T47D (cell line): ENCODE measurements at regions not wholly inside any gene's neighbourhood (a gene's known extent, or its start where the extent isn't known, plus 50 kb on each side); places are given as distances from the start of the nearest gene placed in this dataset.

ENCODE experiments used
- DNase-seq, 2 experiments: peaks; one replicate each; pipeline versions ENCODE4 v3.0.0 to v3.0.0-alpha.2; 2011 to 2012; ENCODE audit warnings: low read depth in 1 of 2, low spot score in 1 of 2
- JUND ChIP-seq: IDR thresholded peaks from 2 replicates; pipeline ENCODE4 v1.6.1; 2012; ENCODE audit warnings: low read depth
- in situ Hi-C: cut with HindIII; loops from 2 replicates; pipeline ENCODE4 v1.10.0; 2016; ENCODE audit warnings: low sequenced_read_pairs, low pct_unique_long_range_greater_than_20kb

GRCh38 chr2:16459606-16460005, 206.0 kb downstream of the CYRIA start:
- TF ChIP-seq JUND = no peak
- no peak for DNase-seq
- in situ Hi-C loops = no loop called here

DNA sequence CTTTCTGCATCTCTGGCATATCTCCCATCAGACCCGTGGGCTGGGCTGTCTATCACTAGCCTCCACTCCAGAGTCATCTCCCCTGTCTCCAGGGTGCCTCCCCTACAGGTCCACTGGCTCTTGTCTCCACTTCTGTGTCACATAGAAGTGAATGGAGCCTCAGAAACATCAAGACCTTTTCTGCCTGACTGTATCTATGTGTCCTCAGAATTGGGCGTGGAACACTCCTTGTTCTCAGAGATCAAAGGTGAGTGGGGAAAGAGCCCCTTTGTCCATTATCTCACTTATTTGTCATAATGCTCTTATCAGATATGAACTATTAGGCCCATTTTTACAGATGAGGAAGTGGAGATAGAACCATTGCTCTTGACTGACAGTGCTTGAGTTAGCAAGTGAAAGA, 211.0 kb downstream of the CYRIA start:
- no peak for DNase-seq
- no peak for TF ChIP-seq JUND
- in situ Hi-C loops = no loop called here

GRCh38 chr2:16452123-16452522, 213.5 kb downstream of the CYRIA start:
- no peak for TF ChIP-seq JUND
- peak in 1 of 2 experiments; percentile 38 for DNase-seq
- in situ Hi-C loops = no loop called here

DNA sequence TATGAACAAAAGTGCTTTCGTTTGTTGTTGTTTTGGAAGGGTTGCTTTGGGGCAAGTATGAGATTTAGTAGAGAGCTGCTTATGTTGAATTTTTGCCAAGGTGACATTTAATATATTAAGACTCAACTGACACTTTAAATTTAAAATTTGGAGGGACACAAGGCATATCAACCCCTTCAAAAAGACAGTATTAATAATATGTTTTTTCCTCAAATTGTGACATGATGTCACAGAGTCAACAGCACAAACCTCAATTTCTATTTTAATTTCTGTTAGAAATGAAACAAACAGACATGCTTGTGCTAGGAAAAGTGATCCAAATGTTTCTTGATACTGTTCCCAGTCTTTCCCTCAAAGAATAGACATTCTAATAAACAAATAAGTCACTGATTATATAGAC, 218.9 kb downstream of the CYRIA start:
- no peak for DNase-seq
- no peak for TF ChIP-seq JUND
- in situ Hi-C loops = no loop called here

DNA sequence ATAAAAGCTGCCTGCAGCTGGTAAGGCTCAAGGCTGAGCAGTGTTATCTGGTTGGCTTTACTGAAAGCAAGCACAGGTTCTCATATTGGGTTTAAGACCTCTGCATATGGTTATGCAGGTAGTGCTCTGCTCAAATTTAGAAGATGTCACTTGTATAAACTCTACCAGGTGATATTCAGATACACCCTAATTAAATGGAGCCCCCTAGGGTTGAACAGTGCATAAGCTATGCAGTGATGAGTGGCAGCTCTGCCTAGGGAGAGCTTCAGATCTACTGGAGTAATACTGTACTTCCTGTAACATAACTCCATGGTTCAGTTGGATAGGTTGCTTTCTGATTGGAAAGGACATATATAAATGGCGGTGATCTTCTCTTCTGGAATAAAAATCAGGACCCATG, 222.7 kb downstream of the CYRIA start:
- in situ Hi-C loops = no loop called here
- no peak for DNase-seq
- no peak for TF ChIP-seq JUND

DNA sequence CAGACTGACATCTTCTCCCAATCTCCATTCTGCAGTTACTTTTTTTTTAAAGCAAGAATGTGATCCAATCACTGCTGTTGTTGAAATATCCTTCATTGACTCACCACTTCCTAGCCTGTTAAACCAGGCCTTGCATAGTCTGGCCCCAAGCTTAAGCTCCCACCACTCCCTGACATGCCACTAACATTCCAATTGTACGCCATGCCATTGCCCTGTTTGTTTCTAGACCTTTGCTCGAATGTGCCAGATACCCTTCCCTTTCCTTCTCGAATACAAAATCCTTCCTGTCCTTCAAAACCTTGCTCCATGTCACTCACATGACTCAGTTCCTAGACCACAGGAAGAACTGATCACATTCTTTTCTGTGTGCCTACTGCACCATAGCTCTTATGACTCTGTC, 224.2 kb downstream of the CYRIA start:
- DNase-seq = no peak
- in situ Hi-C loops = no loop called here
- TF ChIP-seq JUND = no peak

- no peak for TF ChIP-seq JUND
- in situ Hi-C loops = no loop called here
- DNase-seq = no peak
Observed at GRCh38 chr2:16440898-16441297, 224.7 kb downstream of the CYRIA start.

DNA sequence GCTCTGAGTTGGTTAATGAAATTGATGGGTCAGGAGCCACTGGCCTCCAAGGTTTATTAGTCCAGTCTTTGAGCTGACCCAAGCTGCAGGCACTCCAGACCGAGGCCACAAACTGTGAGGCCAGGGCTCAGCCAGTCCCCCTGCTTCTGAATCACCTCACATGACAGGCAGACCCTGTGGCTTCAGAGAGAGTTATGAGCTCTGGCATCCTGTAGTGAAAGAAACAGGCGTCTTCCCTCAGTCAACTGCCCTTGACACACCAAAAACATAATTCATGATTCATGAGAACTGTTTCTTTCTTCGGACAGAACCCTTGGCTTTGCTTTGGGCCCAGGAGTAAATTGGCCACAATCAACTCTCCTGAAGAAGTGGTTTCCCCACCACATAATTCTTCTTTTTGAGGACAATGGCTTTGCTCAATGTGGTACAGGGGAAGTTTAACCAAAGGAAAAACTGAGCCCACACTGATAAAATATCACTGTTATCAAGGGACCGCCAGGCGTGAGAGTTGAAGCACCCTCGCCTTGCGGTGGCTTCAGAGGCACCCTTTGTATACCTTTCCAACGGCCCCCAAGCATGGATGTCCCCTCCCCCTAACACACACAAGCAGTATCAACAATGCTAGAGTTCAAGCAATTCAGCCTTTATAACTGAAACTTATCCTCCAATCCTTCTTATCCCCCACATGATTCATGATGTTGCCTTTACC, 226.9 kb downstream of the CYRIA start:
- in situ Hi-C loops = no loop called here
- no peak for TF ChIP-seq JUND
- no peak for DNase-seq

DNA sequence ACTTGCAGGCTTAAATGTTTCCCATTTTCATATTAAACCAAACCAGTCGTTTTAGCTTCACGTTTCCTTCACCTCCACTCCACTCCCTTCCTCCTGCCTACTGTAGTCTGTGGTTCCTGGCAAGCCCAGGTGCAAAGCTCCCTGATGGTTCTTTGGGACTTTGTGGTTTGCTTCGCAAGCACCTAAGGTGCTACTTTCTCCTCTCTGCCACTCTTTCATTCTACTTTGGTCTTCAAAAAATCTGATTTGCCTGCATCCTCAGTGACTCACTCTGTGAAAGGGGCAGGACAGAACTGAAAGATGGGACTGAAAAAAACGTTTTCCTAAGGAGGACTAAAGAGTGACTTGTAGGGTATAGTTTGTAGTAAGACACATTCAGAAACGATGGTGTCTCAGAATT, 228.4 kb downstream of the CYRIA start:
- no peak for TF ChIP-seq JUND
- in situ Hi-C loops = no loop called here
- DNase-seq = no peak

DNA sequence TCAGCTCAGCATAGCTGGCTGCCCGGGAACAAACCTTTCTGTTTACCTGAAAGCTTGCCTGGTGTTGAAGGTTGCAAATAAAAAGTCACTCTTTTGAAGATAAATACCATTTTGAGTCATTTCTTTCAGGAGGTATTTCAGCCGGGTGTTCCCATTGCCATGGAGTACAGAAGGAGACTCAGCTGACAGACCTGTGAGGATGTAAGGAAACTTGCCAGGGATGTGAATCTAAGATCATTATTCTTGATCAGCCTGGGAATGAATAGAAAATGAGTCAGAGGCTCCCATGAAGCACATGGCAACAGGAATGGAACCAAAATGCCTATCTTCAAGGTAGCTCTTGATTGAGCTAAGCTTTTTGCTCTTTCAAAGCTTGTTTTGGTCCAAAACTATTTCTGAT, 231.2 kb downstream of the CYRIA start:
- in situ Hi-C loops = no loop called here
- no peak for TF ChIP-seq JUND
- DNase-seq = no peak

- DNase-seq = no peak
- in situ Hi-C loops = no loop called here
- TF ChIP-seq JUND = no peak
Observed at GRCh38 chr2:16430846-16431245, 234.8 kb downstream of the CYRIA start.

GRCh38 chr2:16429431-16430145, 236.0 kb downstream of the CYRIA start:
- DNase-seq = no peak
- in situ Hi-C loops = no loop called here
- TF ChIP-seq JUND = no peak

DNA sequence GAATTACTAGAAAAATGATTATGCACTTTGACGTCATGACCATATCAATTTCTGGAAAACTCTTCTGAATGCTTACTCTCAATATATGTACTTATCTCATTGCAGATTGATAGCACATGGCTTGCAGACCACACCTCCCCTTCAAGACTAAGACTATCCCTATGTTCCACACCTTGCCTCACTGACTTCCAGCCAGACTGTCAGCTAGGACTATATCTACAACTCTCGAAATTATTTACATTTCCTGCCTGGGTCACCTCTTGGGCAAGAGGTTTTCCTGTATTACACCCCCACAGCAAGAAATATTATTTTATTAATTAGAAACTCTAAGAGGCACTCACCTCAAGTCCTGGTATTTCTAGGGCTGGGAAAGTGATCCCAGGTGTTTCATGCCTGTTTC, 236.6 kb downstream of the CYRIA start:
- no peak for TF ChIP-seq JUND
- in situ Hi-C loops = no loop called here
- DNase-seq = no peak
